Lung microvascular endothelial cell (primary cell): ENCODE measurements at regions not wholly inside any gene's neighbourhood (a gene's known extent, or its start where the extent isn't known, plus 50 kb on each side); places are given as distances from the start of the nearest gene placed in this dataset.

Source experiments
- DNase-seq, 2 donors: peaks; one replicate each; pipeline versions ENCODE4 v3.0.0 to v3.0.0-alpha.2; 2010; ENCODE audit warnings: low read depth in 2 of 2

GRCh38 chr5:34585601-34586104 lies 70.5 kb upstream of the RAI14 start:
- DNase-seq, result peak; percentile 96 to 98

GRCh38 chr5:34586117-34586885 lies 69.8 kb upstream of the RAI14 start:
- peak; percentile 96 to 99 for DNase-seq

GRCh38 chr5:34587355-34588241 lies 68.5 kb upstream of the RAI14 start:
- DNase-seq, result peak; percentile 56 to 68

- DNase-seq, result no peak
Observed at GRCh38 chr5:34589832-34590231, 66.3 kb upstream of the RAI14 start.

GRCh38 chr5:34591723-34592122 lies 64.4 kb upstream of the RAI14 start:
- DNase-seq, result no peak

- DNase-seq, result peak in 1 of 2 donors; percentile 30
Observed at GRCh38 chr5:34597034-34598027, 58.8 kb upstream of the RAI14 start.

GRCh38 chr5:34598177-34598794 lies 57.8 kb upstream of the RAI14 start:
- peak in 1 of 2 donors; percentile 95 for DNase-seq

GRCh38 chr5:34599471-34600117 lies 56.5 kb upstream of the RAI14 start:
- no peak for DNase-seq

- DNase-seq, result no peak
Observed at GRCh38 chr5:34600118-34600493, 56.0 kb upstream of the RAI14 start.

- DNase-seq, result no peak
Observed at GRCh38 chr5:34603378-34603777, 52.8 kb upstream of the RAI14 start.

GRCh38 chr5:34604119-34604675 lies 51.9 kb upstream of the RAI14 start:
- no peak for DNase-seq

- no peak for DNase-seq
Observed at GRCh38 chr5:34606101-34606500, 50.0 kb upstream of the RAI14 start.
